ENCODE measurements at regions not wholly inside any gene's neighbourhood (a gene's known extent, or its start where the extent isn't known, plus 50 kb on each side); places are given as distances from the start of the nearest gene placed in this dataset.
"Not testable (repeated sequence)": the region's sequence is repeated elsewhere in the genome, so short reads cannot be mapped to it uniquely, and the experiment has no call there.

DNA sequence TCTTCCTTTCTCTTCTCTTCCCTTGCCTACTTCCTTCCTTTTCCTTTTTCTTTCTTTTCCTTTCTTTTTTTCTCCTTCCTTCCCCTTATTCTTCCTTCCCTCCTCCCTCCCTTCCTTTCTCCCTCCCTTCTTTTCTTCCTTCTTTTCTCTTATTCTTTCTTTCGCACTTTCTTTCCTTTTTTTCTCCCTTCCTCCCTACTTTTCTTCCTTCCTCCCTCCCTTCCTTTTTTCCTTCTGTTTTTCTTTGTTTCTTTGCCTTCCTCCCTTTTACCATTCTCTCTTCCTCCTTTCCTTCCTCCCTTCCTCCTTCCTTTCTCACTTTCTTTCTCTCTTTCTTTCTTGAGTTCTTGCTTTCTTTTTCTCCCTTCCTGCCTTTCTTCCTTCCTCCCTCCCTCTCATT lies 416.5 kb downstream of the ANKRD30B start:
- H3K9ac ChIP-seq (ENCODE audit: low read depth, low read length); H3K4me3 ChIP-seq (ENCODE audit: low read length); H3K4me1 ChIP-seq (ENCODE audit: insufficient read depth, low read length); H3K36me3 ChIP-seq (ENCODE audit: insufficient read depth, low read length); H3K27me3 ChIP-seq (ENCODE audit: insufficient read depth, low read length); H3K27ac ChIP-seq (ENCODE audit: low read depth, low read length): not testable (repeated sequence)
- H3K9me3 ChIP-seq (ENCODE audit: insufficient read depth, low read depth, low read length): peaks cover 16% of the 10 kb centered on the region
- WGBS: 84% methylated on average over 1 of the region's 1 CpG

DNA sequence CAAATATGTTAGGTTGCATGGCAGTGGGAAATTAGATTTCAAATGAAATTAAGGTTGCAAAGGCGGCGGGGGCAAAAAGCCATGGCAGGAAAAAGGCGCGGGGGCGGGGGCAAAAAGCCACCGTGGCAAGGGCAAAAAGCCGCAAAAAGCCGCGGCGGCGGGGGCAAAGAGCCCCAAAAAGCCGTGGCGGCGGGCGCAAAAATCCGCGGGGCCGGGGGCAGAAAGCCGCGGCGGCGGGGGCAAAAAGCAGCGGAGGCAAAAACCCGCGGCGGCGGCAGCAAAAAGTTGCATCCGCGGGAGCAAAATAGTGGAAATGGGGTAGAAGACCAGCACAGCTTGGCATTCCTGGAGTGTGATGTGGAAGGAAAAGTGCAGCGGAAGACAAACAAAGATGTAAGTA lies 417.1 kb downstream of the ANKRD30B start:
- Histone ChIP-seq H3K9me3 (ENCODE audit: insufficient read depth, low read depth, low read length) (peaks cover 20% of the 10 kb centered on the region), H3K4me3 (ENCODE audit: low read length) (no peak overlapping the region), H3K4me1 (ENCODE audit: insufficient read depth, low read length) (no peaks in the 10 kb centered on the region), H3K27ac (ENCODE audit: low read depth, low read length) (no peak overlapping the region), H3K27me3 (ENCODE audit: insufficient read depth, low read length) (no peaks in the 10 kb centered on the region), H3K36me3 (ENCODE audit: insufficient read depth, low read length) (no peaks in the 10 kb centered on the region), H3K9ac (ENCODE audit: low read depth, low read length) (no peak overlapping the region)
- WGBS: 90% methylated on average over 30 of the region's 30 CpGs

DNA sequence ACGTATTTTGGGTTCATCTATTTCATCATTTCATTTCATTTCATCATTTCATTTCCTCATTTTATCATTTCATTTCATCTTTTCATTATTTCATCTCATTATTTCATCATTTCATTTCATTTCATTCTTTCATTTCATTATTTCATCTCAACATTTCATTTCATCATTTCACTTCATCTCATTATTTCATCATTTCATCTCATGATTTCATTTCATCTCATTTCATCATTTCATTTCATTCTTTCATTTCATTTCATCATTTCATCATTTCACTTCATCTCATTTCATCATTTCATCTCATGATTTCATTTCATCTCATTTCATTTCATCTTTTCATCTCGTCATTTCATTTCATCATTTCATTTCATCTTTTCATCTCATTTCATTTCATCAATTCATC lies 445.1 kb downstream of the ANKRD30B start:
- not testable (repeated sequence) for H3K9ac ChIP-seq (ENCODE audit: low read depth, low read length); H3K4me1 ChIP-seq (ENCODE audit: insufficient read depth, low read length); H3K4me3 ChIP-seq (ENCODE audit: low read length); H3K36me3 ChIP-seq (ENCODE audit: insufficient read depth, low read length); H3K27me3 ChIP-seq (ENCODE audit: insufficient read depth, low read length); H3K27ac ChIP-seq (ENCODE audit: low read depth, low read length)
- peaks cover 38% of the 10 kb centered on the region for H3K9me3 ChIP-seq (ENCODE audit: insufficient read depth, low read depth, low read length)
- WGBS: 67% methylated on average over 2 of the region's 2 CpGs

DNA sequence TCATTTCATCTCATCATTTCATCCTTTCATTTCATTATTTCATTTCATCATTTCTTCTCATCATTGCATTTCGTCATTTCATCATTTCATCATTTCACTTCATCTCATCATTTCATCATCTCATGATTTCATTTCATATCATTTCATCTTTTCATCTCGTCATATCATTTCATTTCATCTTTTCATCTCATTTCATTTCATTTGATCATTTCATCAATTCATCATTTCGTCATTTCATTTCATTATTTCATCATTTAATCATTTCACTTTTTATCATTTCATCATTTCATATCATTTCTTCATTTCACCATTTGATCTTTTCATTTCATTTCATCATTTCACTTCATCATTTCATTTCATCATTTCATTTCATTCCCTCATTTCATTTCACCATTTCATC lies 445.8 kb downstream of the ANKRD30B start:
- Histone ChIP-seq H3K9me3 (ENCODE audit: insufficient read depth, low read depth, low read length) (peaks cover 36% of the 10 kb centered on the region), H3K4me3 (ENCODE audit: low read length) (0 out of 2 replicates have a peak overlapping the region, but pooled peaks have one; percentile 13)
- not testable (repeated sequence) for H3K9ac ChIP-seq (ENCODE audit: low read depth, low read length); H3K27ac ChIP-seq (ENCODE audit: low read depth, low read length); H3K36me3 ChIP-seq (ENCODE audit: insufficient read depth, low read length); H3K27me3 ChIP-seq (ENCODE audit: insufficient read depth, low read length); H3K4me1 ChIP-seq (ENCODE audit: insufficient read depth, low read length)
- WGBS: 52% methylated on average over 3 of the region's 3 CpGs

DNA sequence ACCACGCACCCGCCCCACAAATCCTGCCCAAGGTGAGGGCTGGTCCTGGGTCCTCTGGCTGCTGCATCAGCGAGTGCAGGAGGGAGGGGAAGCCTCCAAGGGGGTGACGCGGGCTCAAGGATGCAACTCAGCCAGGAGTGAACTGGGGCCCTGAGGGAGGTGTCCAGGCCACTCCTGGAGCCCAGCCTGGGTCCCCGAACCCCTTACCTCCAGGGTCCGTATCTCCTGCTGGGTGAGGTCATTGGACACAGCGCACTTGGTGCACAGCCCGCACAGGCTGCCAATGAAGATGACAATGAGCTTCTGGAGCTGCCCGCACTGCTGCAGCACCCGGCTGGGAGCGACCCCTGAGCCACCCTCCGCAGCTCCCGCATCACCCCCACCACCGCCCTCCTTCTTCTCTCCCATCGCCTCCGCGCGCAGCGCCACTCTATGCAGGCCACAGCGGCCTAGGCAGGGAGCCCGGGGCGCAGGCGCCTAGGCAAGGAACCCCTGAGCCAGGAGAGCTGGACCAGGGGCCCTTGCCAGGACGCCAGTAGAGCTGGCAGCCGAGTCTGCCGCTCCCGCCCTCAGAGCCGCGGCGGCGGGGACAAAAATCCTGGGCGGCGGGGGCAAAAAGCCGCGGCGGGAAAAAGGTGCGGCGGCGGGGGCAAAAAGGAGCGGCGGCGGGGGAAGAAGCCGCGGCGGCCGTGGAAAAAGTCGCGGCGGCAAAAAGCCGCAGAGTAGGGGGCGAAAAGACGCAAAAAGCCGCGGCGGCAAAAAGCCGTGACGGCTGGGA lies 449.6 kb downstream of the ANKRD30B start:
- H3K9ac ChIP-seq (ENCODE audit: low read depth, low read length); H3K4me1 ChIP-seq (ENCODE audit: insufficient read depth, low read length); H3K36me3 ChIP-seq (ENCODE audit: insufficient read depth, low read length); H3K4me3 ChIP-seq (ENCODE audit: low read length); H3K27me3 ChIP-seq (ENCODE audit: insufficient read depth, low read length); H3K27ac ChIP-seq (ENCODE audit: low read depth, low read length): not testable (repeated sequence)
- peaks cover 51% of the 10 kb centered on the region for H3K9me3 ChIP-seq (ENCODE audit: insufficient read depth, low read depth, low read length)
- 95% methylated on average over 56 of the region's 58 CpGs for WGBS

DNA sequence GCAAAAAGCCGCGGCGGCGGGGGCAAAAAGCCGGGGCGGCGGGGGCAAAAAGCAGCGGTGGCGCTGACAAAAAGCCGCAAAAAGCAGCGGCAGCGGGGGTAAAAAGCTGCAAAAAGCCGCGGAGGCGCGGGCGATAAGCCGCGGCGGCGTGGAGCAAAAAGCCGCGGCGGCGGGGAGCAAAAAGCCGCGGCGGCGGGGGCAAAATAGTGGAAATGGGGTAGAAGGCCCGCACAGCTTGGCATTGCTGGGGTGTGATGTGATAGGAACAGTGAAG lies 450.1 kb downstream of the ANKRD30B start:
- H3K36me3 ChIP-seq (ENCODE audit: insufficient read depth, low read length): no peaks in the 10 kb centered on the region
- no peak overlapping the region for H3K9ac ChIP-seq (ENCODE audit: low read depth, low read length)
- no peak overlapping the region for H3K27ac ChIP-seq (ENCODE audit: low read depth, low read length)
- WGBS: 94% methylated on average over 30 of the region's 30 CpGs
- H3K4me1 ChIP-seq (ENCODE audit: insufficient read depth, low read length): no peaks in the 10 kb centered on the region
- peaks cover 54% of the 10 kb centered on the region for H3K9me3 ChIP-seq (ENCODE audit: insufficient read depth, low read depth, low read length)
- no peaks in the 10 kb centered on the region for H3K27me3 ChIP-seq (ENCODE audit: insufficient read depth, low read length)
- H3K4me3 ChIP-seq (ENCODE audit: low read length): no peak overlapping the region
